T47D (cell line): ENCODE measurements at regions not wholly inside any gene's neighbourhood (a gene's known extent, or its start where the extent isn't known, plus 50 kb on each side); places are given as distances from the start of the nearest gene placed in this dataset.

Experiments used
- DNase-seq, 2 experiments: peaks; one replicate each; pipeline versions ENCODE4 v3.0.0 to v3.0.0-alpha.2; 2011 to 2012; ENCODE audit warnings: low read depth in 1 of 2, low spot score in 1 of 2
- JUND ChIP-seq: IDR thresholded peaks from 2 replicates; pipeline ENCODE4 v1.6.1; 2012; ENCODE audit warnings: low read depth
- in situ Hi-C: cut with HindIII; loops from 2 replicates; pipeline ENCODE4 v1.10.0; 2016; ENCODE audit warnings: low sequenced_read_pairs, low pct_unique_long_range_greater_than_20kb

GRCh38 chr5:144085381-144085780 lies 85.1 kb downstream of the YIPF5 start:
- no peak for TF ChIP-seq JUND
- in situ Hi-C loops = no loop called here
- no peak for DNase-seq

- DNase-seq = no peak
- in situ Hi-C loops = no loop called here
- TF ChIP-seq JUND = no peak
Observed at GRCh38 chr5:144086295-144086694, 84.2 kb downstream of the YIPF5 start.

- in situ Hi-C loops = no loop called here
- DNase-seq = no peak
- TF ChIP-seq JUND = no peak
Observed at GRCh38 chr5:144087576-144087975, 82.9 kb downstream of the YIPF5 start.

GRCh38 chr5:144088206-144089064 lies 82.0 kb downstream of the YIPF5 start:
- in situ Hi-C loops = no loop called here
- peak in 1 of 2 experiments; percentile 19 for DNase-seq
- no peak for TF ChIP-seq JUND

GRCh38 chr5:144089401-144090021 lies 80.9 kb downstream of the YIPF5 start:
- peak in 1 of 2 experiments; percentile 69 for DNase-seq
- in situ Hi-C loops = no loop called here
- TF ChIP-seq JUND = no peak

GRCh38 chr5:144092508-144092907 lies 78.0 kb downstream of the YIPF5 start:
- no peak for TF ChIP-seq JUND
- no peak for DNase-seq

GRCh38 chr5:144093400-144093799 lies 77.1 kb downstream of the YIPF5 start:
- in situ Hi-C loops = no loop called here
- no peak for DNase-seq
- no peak for TF ChIP-seq JUND

More at GRCh38 chr5:144092508-144092907, 78.0 kb downstream of the YIPF5 start:
- in situ Hi-C loops = no loop called here

GRCh38 chr5:144093868-144094267 lies 76.6 kb downstream of the YIPF5 start:
- in situ Hi-C loops = no loop called here
- no peak for TF ChIP-seq JUND
- DNase-seq = no peak

GRCh38 chr5:144100702-144101101 lies 69.8 kb downstream of the YIPF5 start:
- in situ Hi-C loops = no loop called here
- TF ChIP-seq JUND = no peak
- no peak for DNase-seq

- no peak for TF ChIP-seq JUND
- no peak for DNase-seq
- in situ Hi-C loops = no loop called here
Observed at GRCh38 chr5:144101616-144102015, 68.8 kb downstream of the YIPF5 start.

GRCh38 chr5:144102361-144102760 lies 68.1 kb downstream of the YIPF5 start:
- no peak for TF ChIP-seq JUND
- in situ Hi-C loops = no loop called here
- peak in 1 of 2 experiments; percentile 62 for DNase-seq

- no peak for TF ChIP-seq JUND
- peak in 1 of 2 experiments; percentile 29 for DNase-seq
- in situ Hi-C loops = no loop called here
Observed at GRCh38 chr5:144102979-144103378, 67.5 kb downstream of the YIPF5 start.
